WTC11 (cell line): ENCODE measurements at regions not wholly inside any gene's neighbourhood (a gene's known extent, or its start where the extent isn't known, plus 50 kb on each side); places are given as distances from the start of the nearest gene placed in this dataset.
"Not testable (repeated sequence)": the region's sequence is repeated elsewhere in the genome, so short reads cannot be mapped to it uniquely, and the experiment has no call there.

ENCODE experiments used
- ATAC-seq: fragments of 200-7000 bp; cut with Tn5 transposase; 2 replicates; pipeline ENCODE4 v1.10.0; 2021; ENCODE audit warnings: mild to moderate bottlenecking, moderate library complexity
- CTCF ChIA-PET: fragments of 300-600 bp; sonication (Branson Sonifier 250); formaldehyde crosslinking; loops from one replicate; lab custom pipeline; 2021; ENCODE audit warnings: antibody characterized with exemption; lab: Charles Lee
- POLR2A ChIA-PET: fragments of 350-600 bp; sonication (Branson Sonifier 250); formaldehyde crosslinking; loops from one replicate; lab custom pipeline; 2021; ENCODE audit warnings: antibody characterized with exemption; lab: Charles Lee
- DNase-seq: peaks from one replicate; pipeline ENCODE4 v3.0.0; 2021; ENCODE audit warnings: low spot score
- H3K27ac Mint-ChIP-seq: 2 replicates; pipeline ENCODE4 v1.8.0; 2021; ENCODE audit warnings: mixed read lengths
- H3K27me3 Mint-ChIP-seq: 2 replicates; pipeline ENCODE4 v1.8.0; 2021; ENCODE audit warnings: low read depth, mild to moderate bottlenecking, moderate library complexity, mixed read lengths
- H3K36me3 Mint-ChIP-seq: 2 replicates; pipeline ENCODE4 v1.8.0; 2021; ENCODE audit warnings: mixed read lengths
- H3K4me1 Mint-ChIP-seq: 2 replicates; pipeline ENCODE4 v1.8.0; 2022; ENCODE audit warnings: mixed read lengths
- H3K4me3 Mint-ChIP-seq: 2 replicates; pipeline ENCODE4 v1.8.0; 2021; ENCODE audit warnings: mild to moderate bottlenecking, moderate library complexity, mixed read lengths
- H3K9me3 Mint-ChIP-seq: 2 replicates; pipeline ENCODE4 v1.8.0; 2021; ENCODE audit warnings: mixed read lengths
- CBFB ChIP-seq: sonication (generic); formaldehyde crosslinking; IDR thresholded peaks from 2 replicates; pipeline ENCODE4 v1.8.1; 2022; ENCODE audit warnings: mild to moderate bottlenecking, low read depth, missing genetic modification reagents
- CREM ChIP-seq: sonication (generic); formaldehyde crosslinking; IDR thresholded peaks from 2 replicates; pipeline ENCODE4 v1.8.1; 2022; ENCODE audit warnings: mild to moderate bottlenecking, missing genetic modification reagents, moderate library complexity
- ERG ChIP-seq: fragments of 250-450 bp; sonication (Bioruptor Pico); IDR thresholded peaks from 2 replicates; pipeline ENCODE4 v1.8.0; 2021; ENCODE audit warnings: mild to moderate bottlenecking
- FOXJ3 ChIP-seq: sonication (generic); formaldehyde crosslinking; IDR thresholded peaks from 2 replicates; pipeline ENCODE4 v1.9.0; 2021; ENCODE audit warnings: missing genetic modification reagents, mild to moderate bottlenecking, borderline replicate concordance
- GABPB1 ChIP-seq: sonication (generic); formaldehyde crosslinking; IDR thresholded peaks from 2 replicates; pipeline ENCODE4 v1.8.1; 2023; ENCODE audit warnings: mild to moderate bottlenecking, missing genetic modification reagents
- GRHL2 ChIP-seq: fragments of 250-450 bp; sonication (Bioruptor Pico); IDR thresholded peaks from 2 replicates; pipeline ENCODE4 v1.8.0; 2022; ENCODE audit warnings: mild to moderate bottlenecking, moderate library complexity; ENCODE audit not compliant: insufficient replicate concordance, severe bottlenecking
- HMGA2 ChIP-seq: fragments of 250-450 bp; sonication (Bioruptor Pico); IDR thresholded peaks from 2 replicates; pipeline ENCODE4 v1.4.0; 2021; ENCODE audit warnings: mild to moderate bottlenecking, moderate library complexity
- IRF2 ChIP-seq: sonication (generic); formaldehyde crosslinking; IDR thresholded peaks from 2 replicates; pipeline ENCODE4 v1.8.0; 2022; ENCODE audit warnings: low read depth, missing genetic modification reagents, borderline replicate concordance
- MLX ChIP-seq: sonication (generic); formaldehyde crosslinking; IDR thresholded peaks from 2 replicates; pipeline ENCODE4 v1.8.1; 2023; ENCODE audit warnings: mild to moderate bottlenecking, missing genetic modification reagents, moderate library complexity
- MXD4 ChIP-seq: fragments of 250-450 bp; sonication (Bioruptor Pico); IDR thresholded peaks from 2 replicates; pipeline ENCODE4 v1.8.0; 2021; ENCODE audit warnings: mild to moderate bottlenecking, moderate library complexity, borderline replicate concordance
- MYBL2 ChIP-seq: sonication (generic); formaldehyde crosslinking; IDR thresholded peaks from 2 replicates; pipeline ENCODE4 v1.8.1; 2023; ENCODE audit warnings: mild to moderate bottlenecking, moderate library complexity, missing genetic modification reagents
- NFATC4 ChIP-seq: fragments of 250-450 bp; sonication (Bioruptor Pico); IDR thresholded peaks from 2 replicates; pipeline ENCODE4 v1.9.0; 2021; ENCODE audit warnings: mild to moderate bottlenecking
- OVOL2 ChIP-seq: fragments of 250-450 bp; sonication (Bioruptor Pico); IDR thresholded peaks from 2 replicates; pipeline ENCODE4 v1.9.0; 2021; ENCODE audit warnings: mild to moderate bottlenecking, borderline replicate concordance
- PRRX2 ChIP-seq: fragments of 250-450 bp; sonication (Bioruptor Pico); IDR thresholded peaks from 2 replicates; pipeline ENCODE4 v1.8.0; 2021; ENCODE audit warnings: mild to moderate bottlenecking
- SMAD3 ChIP-seq: sonication (generic); formaldehyde crosslinking; IDR thresholded peaks from 2 replicates; pipeline ENCODE4 v1.8.0; 2022; ENCODE audit warnings: missing genetic modification reagents, mild to moderate bottlenecking, borderline replicate concordance
- SOX15 ChIP-seq: fragments of 250-450 bp; sonication (Bioruptor Pico); IDR thresholded peaks from 2 replicates; pipeline ENCODE4 v1.9.0; 2021; ENCODE audit warnings: mild to moderate bottlenecking
- SP1 ChIP-seq: sonication (generic); formaldehyde crosslinking; conservative IDR thresholded peaks from 2 replicates; pipeline ENCODE4 v1.8.1; 2022; ENCODE audit warnings: missing genetic modification reagents
- TEAD1 ChIP-seq: sonication (generic); formaldehyde crosslinking; IDR thresholded peaks from 2 replicates; pipeline ENCODE4 v1.8.0; 2022; ENCODE audit warnings: mild to moderate bottlenecking, missing genetic modification reagents
- ZNF121 ChIP-seq: sonication (generic); formaldehyde crosslinking; IDR thresholded peaks from 2 replicates; pipeline ENCODE4 v1.8.0; 2023; ENCODE audit warnings: missing genetic modification reagents
- ZNF317 ChIP-seq: sonication (generic); formaldehyde crosslinking; IDR thresholded peaks from 2 replicates; pipeline ENCODE4 v1.8.1; 2023; ENCODE audit warnings: low read depth, mild to moderate bottlenecking, moderate library complexity, missing genetic modification reagents, borderline replicate concordance
- ZNF416 ChIP-seq: fragments of 250-450 bp; sonication (Bioruptor Pico); IDR thresholded peaks from 2 replicates; pipeline ENCODE4 v1.9.0; 2021; ENCODE audit warnings: mild to moderate bottlenecking, inconsistent platforms
- ZNF423 ChIP-seq: fragments of 250-450 bp; sonication (Bioruptor Pico); IDR thresholded peaks from 2 replicates; pipeline ENCODE4 v2.1.2; 2022; ENCODE audit warnings: mild to moderate bottlenecking, moderate library complexity
- ZNF671 ChIP-seq: fragments of 250-450 bp; sonication (Bioruptor Pico); IDR thresholded peaks from 2 replicates; pipeline ENCODE4 v1.8.0; 2021; ENCODE audit warnings: mild to moderate bottlenecking

GRCh38 chrX:7606039-7606652, 236.8 kb upstream of the VCX start:
- TF ChIP-seq FOXJ3 (CRISPR knock-in tag) (no peak), MYBL2 (CRISPR knock-in tag) (no peak), MLX (CRISPR knock-in tag) (no peak), ERG (CRISPR knock-in tag) (no peak), ZNF121 (CRISPR knock-in tag) (no peak), ZNF671 (CRISPR knock-in tag) (no peak), ZNF317 (no peak), MXD4 (CRISPR knock-in tag) (no peak), NFATC4 (CRISPR knock-in tag) (no peak), GABPB1 (CRISPR knock-in tag) (no peak), PRRX2 (CRISPR knock-in tag) (no peak), OVOL2 (CRISPR knock-in tag) (no peak), ZNF423 (CRISPR knock-in tag) (no peak)
- Mint-ChIP-seq H3K9me3 (peaks cover 15% of the 10 kb centered on the region), H3K4me3 (no peak overlapping the region), H3K4me1 (0 out of 2 replicates have a peak, but pooled peaks cover 7% of the 10 kb centered on the region), H3K36me3 (peaks cover 27% of the 10 kb centered on the region), H3K27ac (no peak overlapping the region), H3K27me3 (no peaks in the 10 kb centered on the region; the same call in 1 of the 2 replicates)
- DNase-seq (no peak), ATAC-seq (no peak)
- ChIA-PET POLR2A (no interaction called here), CTCF (no interaction called here)

- H3K27ac Mint-ChIP-seq = no peak overlapping the region
- H3K27me3 Mint-ChIP-seq = no peaks in the 10 kb centered on the region; the same call in 1 of the 2 replicates
These were observed 239.6 kb upstream of the VCX start for GRCh38 chrX:7603387-7603786.

GRCh38 chrX:7596822-7597221, 246.1 kb upstream of the VCX start:
- Mint-ChIP-seq H3K27ac (no peak overlapping the region), H3K4me3 (no peak overlapping the region), H3K4me1 (peaks cover 10% of the 10 kb centered on the region), H3K9me3 (peaks cover 8% of the 10 kb centered on the region), H3K27me3 (no peaks in the 10 kb centered on the region), H3K36me3 (peaks cover 12% of the 10 kb centered on the region)
- ChIA-PET CTCF (no interaction called here), POLR2A (no interaction called here)
- DNase-seq = no peak
- TF ChIP-seq GRHL2 (CRISPR knock-in tag) = no peak
- TF ChIP-seq TEAD1 = no peak
- no peak for TF ChIP-seq SP1 (CRISPR knock-in tag)
- TF ChIP-seq IRF2 = no peak
- no peak for TF ChIP-seq SOX15 (CRISPR knock-in tag)
- no peak for TF ChIP-seq ZNF423 (CRISPR knock-in tag)
- ATAC-seq = no peak

More at GRCh38 chrX:7603387-7603786, 239.6 kb upstream of the VCX start:
- peaks cover 32% of the 10 kb centered on the region for H3K36me3 Mint-ChIP-seq
- ChIA-PET POLR2A (no interaction called here), CTCF (no interaction called here)
- 0 out of 2 replicates have a peak, but pooled peaks cover 7% of the 10 kb centered on the region for H3K4me1 Mint-ChIP-seq
- H3K9me3 Mint-ChIP-seq = peaks cover 19% of the 10 kb centered on the region
- TF ChIP-seq SMAD3 (CRISPR knock-in tag) = no peak
- no peak for TF ChIP-seq ZNF416 (CRISPR knock-in tag)
- no peak for TF ChIP-seq CBFB
- no peak for TF ChIP-seq HMGA2
- TF ChIP-seq CREM (CRISPR knock-in tag) = no peak
- H3K4me3 Mint-ChIP-seq = no peak overlapping the region
- no peak for DNase-seq
- ATAC-seq = no peak

GRCh38 chrX:7593370-7593769, 249.6 kb upstream of the VCX start:
- CTCF ChIA-PET, DNase-seq, ATAC-seq, H3K9me3 Mint-ChIP-seq, H3K36me3 Mint-ChIP-seq, POLR2A ChIA-PET, H3K27me3 Mint-ChIP-seq: not testable (repeated sequence)
- peak overlapping the region; percentile 74 for H3K4me3 Mint-ChIP-seq
- H3K27ac Mint-ChIP-seq = peak overlapping the region; percentile 95
- peaks cover 10% of the 10 kb centered on the region for H3K4me1 Mint-ChIP-seq
